IMR-90 (cell line): ENCODE measurements at regions not wholly inside any gene's neighbourhood (a gene's known extent, or its start where the extent isn't known, plus 50 kb on each side); places are given as distances from the start of the nearest gene placed in this dataset.

ENCODE experiments used
- ATAC-seq: fragments of 200-7000 bp; cut with Tn5 transposase; 2 replicates; pipeline ENCODE4 v1.9.1; 2020; ENCODE audit warnings: low read depth, mild to moderate bottlenecking, moderate library complexity
- BruUV-seq: library from RNA; stranded (reverse); fragments of 400-500 nt; replicated peaks from 2 replicates; lab custom pipeline; 2021; lab: Mats Ljungman, UMichigan
- CTCF ChIA-PET: fragments of 300-600 bp; formaldehyde crosslinking; extraction: SDS; loops from one replicate; lab custom pipeline; 2021; ENCODE audit warnings: antibody characterized with exemption; lab: Yijun Ruan, JAX
- POLR2A ChIA-PET: fragments of 300-600 bp; sonication (Branson Sonifier 250); formaldehyde crosslinking; loops from one replicate; lab custom pipeline; 2022; ENCODE audit warnings: antibody characterized with exemption; ENCODE audit not compliant: unreplicated experiment; lab: Charles Lee
- DNase-seq: peaks from one replicate; pipeline ENCODE4 v3.0.0; 2013
- H2AFZ ChIP-seq: replicated peaks from 2 replicates; pipeline ENCODE3; 2013; ENCODE audit warnings: low read length, mild to moderate bottlenecking; ENCODE audit not compliant: poor library complexity
- H2AK5ac ChIP-seq: 2 replicates; pipeline ENCODE4 v1.6.1; 2013; ENCODE audit warnings: low read depth, low read length, inconsistent platforms
- H2AK9ac ChIP-seq: replicated peaks from 2 replicates; pipeline ENCODE3; 2013; ENCODE audit warnings: mild to moderate bottlenecking, low read depth, low read length, moderate library complexity; ENCODE audit not compliant: poor library complexity
- H2BK120ac ChIP-seq: 2 replicates; pipeline ENCODE4 v1.6.1; 2013; ENCODE audit warnings: low read depth, low read length, inconsistent platforms
- H2BK15ac ChIP-seq: 3 replicates; pipeline ENCODE4 v1.6.1; 2013; ENCODE audit warnings: low read depth, low read length, inconsistent platforms
- H2BK20ac ChIP-seq: 2 replicates; pipeline ENCODE4 v1.6.1; 2013; ENCODE audit warnings: low read depth, mild to moderate bottlenecking, inconsistent platforms, low read length, moderate library complexity
- H2BK5ac ChIP-seq: 2 replicates; pipeline ENCODE4 v1.6.1; 2013; ENCODE audit warnings: mild to moderate bottlenecking, low read depth, low read length, inconsistent platforms; ENCODE audit not compliant: poor library complexity, severe bottlenecking
- H3K14ac ChIP-seq: replicated peaks from 2 replicates; pipeline ENCODE4 v1.6.1; 2013; ENCODE audit warnings: low read depth, low read length, inconsistent platforms
- H3K18ac ChIP-seq: 2 replicates; pipeline ENCODE4 v1.6.1; 2013; ENCODE audit warnings: low read depth, low read length, control low read depth
- H3K23ac ChIP-seq: 2 replicates; pipeline ENCODE4 v1.6.1; 2013; ENCODE audit warnings: low read depth, low read length, inconsistent platforms
- H3K27ac ChIP-seq: 2 replicates; pipeline ENCODE4 v1.5.1; 2013; ENCODE audit warnings: mild to moderate bottlenecking, control low read depth, low read length; ENCODE audit not compliant: insufficient read depth
- H3K27me3 ChIP-seq: 2 replicates; pipeline ENCODE4 v1.6.1; 2013; ENCODE audit warnings: low read length; ENCODE audit not compliant: control insufficient read depth, insufficient read depth
- H3K36me3 ChIP-seq: 2 replicates; pipeline ENCODE4 v1.6.1; 2013; ENCODE audit warnings: low read length, mixed read lengths; ENCODE audit not compliant: control insufficient read depth, insufficient read depth
- H3K4ac ChIP-seq: 2 replicates; pipeline ENCODE4 v1.6.1; 2013; ENCODE audit warnings: low read depth, low read length, inconsistent platforms
- H3K4me1 ChIP-seq: 2 replicates; pipeline ENCODE4 v1.6.1; 2013; ENCODE audit warnings: low read length, mixed read lengths; ENCODE audit not compliant: control insufficient read depth, insufficient read depth
- H3K4me2 ChIP-seq: 2 replicates; pipeline ENCODE4 v1.6.1; 2013; ENCODE audit warnings: low read depth, mild to moderate bottlenecking, control low read depth, low read length, moderate library complexity
- H3K4me3 ChIP-seq: 2 replicates; pipeline ENCODE4 v1.5.1; 2013; ENCODE audit warnings: low read depth, mild to moderate bottlenecking, control low read depth, low read length, moderate library complexity; ENCODE audit not compliant: insufficient read depth
- H3K56ac ChIP-seq: 2 replicates; pipeline ENCODE4 v1.6.1; 2013; ENCODE audit warnings: low read length, inconsistent platforms; ENCODE audit not compliant: insufficient read depth; ENCODE audit errors: extremely low read depth
- H3K79me1 ChIP-seq, 2 experiments: 2 replicates each; pipeline ENCODE4 v1.6.1; 2013; ENCODE audit warnings: low read length in 2 of 2, inconsistent platforms in 1 of 2, low read depth in 1 of 2
- H3K9ac ChIP-seq: 2 replicates; pipeline ENCODE4 v1.6.1; 2013; ENCODE audit warnings: low read depth, low read length, control low read depth
- H3K9me1 ChIP-seq: 2 replicates; pipeline ENCODE4 v1.6.1; 2013; ENCODE audit warnings: low read length, inconsistent platforms; ENCODE audit not compliant: insufficient read depth
- H3K9me3 ChIP-seq: 2 replicates; pipeline ENCODE4 v1.6.1; 2013; ENCODE audit warnings: low read length; ENCODE audit not compliant: control insufficient read depth, insufficient read depth
- H4K20me1 ChIP-seq: 2 replicates; pipeline ENCODE4 v1.6.1; 2013; ENCODE audit warnings: low read length, inconsistent platforms; ENCODE audit not compliant: insufficient read depth
- H4K5ac ChIP-seq: 2 replicates; pipeline ENCODE4 v1.6.1; 2013; ENCODE audit warnings: mild to moderate bottlenecking, low read depth, low read length, control low read depth
- H4K8ac ChIP-seq, 2 experiments: 2 replicates each; pipeline ENCODE4 v1.6.1; 2013; ENCODE audit warnings: low read depth in 2 of 2, low read length in 2 of 2, control low read depth in 1 of 2, inconsistent platforms in 1 of 2
- H4K91ac ChIP-seq: 2 replicates; pipeline ENCODE4 v1.6.1; 2013; ENCODE audit warnings: low read depth, low read length, inconsistent platforms; ENCODE audit not compliant: insufficient read depth
- BHLHE40 ChIP-seq: fragments of 150-350 bp; IDR thresholded peaks from 2 replicates; pipeline ENCODE4 v1.6.1; 2016; ENCODE audit warnings: mild to moderate bottlenecking, low read depth, low read length
- CEBPB ChIP-seq: IDR thresholded peaks from 2 replicates; pipeline ENCODE4 v1.6.1; 2012; ENCODE audit warnings: low read depth, low read length, improper control_type of control experiment
- CHD1 ChIP-seq: IDR thresholded peaks from 2 replicates; pipeline ENCODE4 v1.6.1; 2012; ENCODE audit warnings: low read depth, low read length, improper control_type of control experiment
- FOS ChIP-seq: fragments of 150-350 bp; IDR thresholded peaks from 2 replicates; pipeline ENCODE4 v1.6.1; 2016; ENCODE audit warnings: low read depth, low read length
- MAFK ChIP-seq: IDR thresholded peaks from 2 replicates; pipeline ENCODE4 v1.6.1; 2012; ENCODE audit warnings: low read depth, low read length, improper control_type of control experiment
- MXI1 ChIP-seq: IDR thresholded peaks from 2 replicates; pipeline ENCODE4 v1.6.1; 2012; ENCODE audit warnings: low read depth, mild to moderate bottlenecking, low read length, moderate library complexity, borderline replicate concordance
- NFE2L2 ChIP-seq: fragments of 150-350 bp; IDR thresholded peaks from 2 replicates; pipeline ENCODE4 v1.6.1; 2016; ENCODE audit warnings: low read depth, mild to moderate bottlenecking, low read length
- POLR2A ChIP-seq: IDR thresholded peaks from 2 replicates; pipeline ENCODE4 v1.6.1; 2012; ENCODE audit warnings: mild to moderate bottlenecking, low read depth, low read length
- RAD21 ChIP-seq: IDR thresholded peaks from 2 replicates; pipeline ENCODE4 v1.6.1; 2012; ENCODE audit warnings: low read length, improper control_type of control experiment
- RCOR1 ChIP-seq: IDR thresholded peaks from 2 replicates; pipeline ENCODE4 v1.6.1; 2012; ENCODE audit warnings: mild to moderate bottlenecking, low read length, improper control_type of control experiment; ENCODE audit not compliant: insufficient replicate concordance
- RFX5 ChIP-seq: IDR thresholded peaks from 2 replicates; pipeline ENCODE4 v1.8.0; 2012; ENCODE audit warnings: low read depth, mild to moderate bottlenecking, low read length, moderate library complexity
- SMC3 ChIP-seq: fragments of 150-350 bp; IDR thresholded peaks from 2 replicates; pipeline ENCODE4 v1.6.1; 2016; ENCODE audit warnings: low read depth, mild to moderate bottlenecking, antibody characterized with exemption, low read length, moderate library complexity
- USF2 ChIP-seq: fragments of 150-350 bp; IDR thresholded peaks from 2 replicates; pipeline ENCODE4 v1.6.1; 2017; ENCODE audit warnings: mild to moderate bottlenecking, antibody characterized with exemption, low read length, low read depth
- WGBS, 2 experiments: methylation state at CpG; one replicate each; pipeline versions ENCODE4 v1.1.5 to v1.1.7; 2013; ENCODE audit warnings: missing lambda C conversion rate in 2 of 2; ENCODE audit not compliant: insufficient read length in 1 of 2; ENCODE audit errors: extremely low coverage in 2 of 2; 5-methylcytosine and 5-hydroxymethylcytosine counted together
- dilution Hi-C: fragments of 300-500 bp; cut with HindIII; formaldehyde crosslinking; loops from one replicate; pipeline ENCODE4 v1.14.3; 2018; ENCODE audit warnings: low sequenced_read_pairs; ENCODE audit not compliant: unreplicated experiment
- in situ Hi-C: fragments of 300-500 bp; cut with MboI; formaldehyde crosslinking; loops from 3 replicates; pipeline ENCODE4 v1.14.3; 2019; ENCODE audit warnings: low sequenced_read_pairs, inconsistent platforms, mixed read lengths
- intact Hi-C: fragments of 100-400 bp; cut with micrococcal nuclease; formaldehyde crosslinking; loops from 2 replicates; pipeline ENCODE4 v1.10.0; 2022
- TF ChIP-seq, protein P1 (sequence below): fragments of 150-350 bp; IDR thresholded peaks from 2 replicates; pipeline ENCODE4 v1.6.1; 2016; ENCODE audit warnings: low read depth, mild to moderate bottlenecking, low read length, moderate library complexity, borderline replicate concordance

DNA sequence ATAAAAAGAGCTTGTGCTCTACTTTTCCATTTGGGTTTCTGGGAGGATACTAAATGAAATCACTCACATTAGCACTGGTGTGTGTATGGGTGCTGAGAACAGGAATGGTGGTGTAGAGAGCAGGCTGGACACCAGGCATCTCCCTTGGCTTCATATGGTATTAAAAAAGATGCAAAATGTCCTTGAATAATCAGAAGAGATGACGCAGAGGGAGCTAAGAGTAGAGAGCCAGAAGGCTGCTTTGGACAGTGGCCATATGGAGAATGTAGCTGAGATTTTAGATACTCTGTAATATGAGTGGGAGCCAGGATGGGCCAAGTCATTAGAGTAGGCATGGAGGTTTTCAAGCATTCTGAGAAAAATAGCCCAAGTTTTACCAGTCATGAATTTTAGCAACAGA is 112.3 kb upstream of the ZRANB2 start:
- H2BK5ac ChIP-seq = no peak overlapping the region
- DNase-seq = peak; percentile 14
- H4K8ac ChIP-seq = no peak overlapping the region
- H2AK5ac ChIP-seq = no peak overlapping the region
- H3K36me3 ChIP-seq = no peaks in the 10 kb centered on the region
- H3K27me3 ChIP-seq = no peaks in the 10 kb centered on the region
- no peak overlapping the region for H3K4me2 ChIP-seq
- H4K91ac ChIP-seq = no peak overlapping the region
- H2AK9ac ChIP-seq = no peak overlapping the region
- no peaks in the 10 kb centered on the region for H4K20me1 ChIP-seq
- no peak overlapping the region for H3K14ac ChIP-seq
- no peaks in the 10 kb centered on the region for H3K79me1 ChIP-seq
- in situ Hi-C loops (no loop called here), intact Hi-C loops (loop anchor here (10.0 kb wide), 1 partner anchor 982 kb away; no protein-coding TSS in a partner anchor), dilution Hi-C loops (no loop called here)
- no TSS peak for BruUV-seq
- no peak overlapping the region for H2BK20ac ChIP-seq
- no peaks in the 10 kb centered on the region for H3K9me1 ChIP-seq
- H2BK15ac ChIP-seq = no peak overlapping the region
- ChIA-PET POLR2A (no interaction called here), CTCF (no interaction called here)
- H3K56ac ChIP-seq = no peak overlapping the region
- ATAC-seq = peak; percentile 27; the same call in 1 of the 2 replicates
- no peak overlapping the region for H3K27ac ChIP-seq
- TF ChIP-seq NFE2L2 (no peak), POLR2A (no peak), USF2 (no peak), CHD1 (no peak), SMC3 (no peak), RCOR1 (no peak), BHLHE40 (no peak), MAFK (no peak), FOS (no peak), RFX5 (no peak), MXI1 (no peak), RAD21 (no peak), CEBPB (no peak)
- TF ChIP-seq, protein P1, sequence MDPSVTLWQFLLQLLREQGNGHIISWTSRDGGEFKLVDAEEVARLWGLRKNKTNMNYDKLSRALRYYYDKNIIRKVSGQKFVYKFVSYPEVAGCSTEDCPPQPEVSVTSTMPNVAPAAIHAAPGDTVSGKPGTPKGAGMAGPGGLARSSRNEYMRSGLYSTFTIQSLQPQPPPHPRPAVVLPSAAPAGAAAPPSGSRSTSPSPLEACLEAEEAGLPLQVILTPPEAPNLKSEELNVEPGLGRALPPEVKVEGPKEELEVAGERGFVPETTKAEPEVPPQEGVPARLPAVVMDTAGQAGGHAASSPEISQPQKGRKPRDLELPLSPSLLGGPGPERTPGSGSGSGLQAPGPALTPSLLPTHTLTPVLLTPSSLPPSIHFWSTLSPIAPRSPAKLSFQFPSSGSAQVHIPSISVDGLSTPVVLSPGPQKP = no peak
- H3K4me1 ChIP-seq = no peaks in the 10 kb centered on the region
- H2AFZ ChIP-seq = no peak overlapping the region
- H4K5ac ChIP-seq = no peak overlapping the region
- no peak overlapping the region for H3K23ac ChIP-seq
- no peak overlapping the region for H3K18ac ChIP-seq
- no peak overlapping the region for H3K4me3 ChIP-seq
- no CpG with 5 or more reads among the region's 1 CpG for WGBS, 2 experiments
- H2BK120ac ChIP-seq = no peak overlapping the region
- no peak overlapping the region for H3K4ac ChIP-seq
- H3K9ac ChIP-seq = no peak overlapping the region
- no peaks in the 10 kb centered on the region for H3K9me3 ChIP-seq
